Stimulated activated CD4-positive, alpha-beta T cell treated with anti-CD3 and anti-CD28 coated beads, Interleukin-1b, Interleukin-23, amount 100 ng/mL, for 24 hours (primary cell): ENCODE measurements at regions not wholly inside any gene's neighbourhood (a gene's known extent, or its start where the extent isn't known, plus 50 kb on each side); places are given as distances from the start of the nearest gene placed in this dataset.
"Not testable (repeated sequence)": the region's sequence is repeated elsewhere in the genome, so short reads cannot be mapped to it uniquely, and the experiment has no call there.

Experiments used
- DNase-seq, 4 experiments: peaks; one replicate each; pipeline ENCODE4 v3.0.0-alpha.2; 2020; ENCODE audit warnings: low read depth in 4 of 4, low spot score in 1 of 4

- no peak for DNase-seq
These were observed 526.0 kb upstream of the ADAMTS16 start for GRCh38 chr5:4614088-4614487.

GRCh38 chr5:4615369-4615768 lies 524.8 kb upstream of the ADAMTS16 start:
- DNase-seq = not testable (repeated sequence)

DNA sequence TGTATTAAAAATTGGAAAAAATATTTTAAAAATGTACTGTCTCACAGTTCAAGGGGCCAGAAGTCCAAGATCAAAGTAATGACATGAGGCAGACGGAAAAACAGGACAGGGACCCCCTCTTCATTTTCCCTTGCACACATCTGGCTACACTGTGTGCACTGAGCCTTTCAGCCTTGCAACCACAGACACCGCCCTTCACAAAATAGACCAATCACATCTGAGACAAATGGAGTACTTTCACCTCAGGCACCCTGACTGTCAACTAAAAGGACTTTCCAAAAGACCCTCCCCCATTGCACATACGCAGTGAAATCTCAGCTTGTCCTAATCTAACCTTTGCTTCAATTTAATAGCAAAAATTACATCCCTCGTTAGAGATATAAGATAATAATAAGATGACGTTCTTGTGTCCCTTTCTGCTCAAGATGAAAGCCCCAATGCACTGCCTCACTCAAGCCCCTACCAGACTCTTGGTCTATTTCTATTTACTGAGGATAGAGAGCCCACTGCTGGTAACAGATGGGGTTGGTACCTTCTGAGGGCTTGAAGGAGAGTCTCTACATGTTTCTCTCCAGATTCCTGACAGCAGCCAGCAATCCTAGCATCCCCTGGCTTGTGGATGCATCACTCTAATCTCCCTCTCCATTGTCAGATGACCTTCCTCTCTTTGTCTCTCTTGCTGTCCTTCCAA lies 514.8 kb upstream of the ADAMTS16 start:
- no peak for DNase-seq

GRCh38 chr5:4627131-4627530 lies 513.0 kb upstream of the ADAMTS16 start:
- no peak for DNase-seq

DNA sequence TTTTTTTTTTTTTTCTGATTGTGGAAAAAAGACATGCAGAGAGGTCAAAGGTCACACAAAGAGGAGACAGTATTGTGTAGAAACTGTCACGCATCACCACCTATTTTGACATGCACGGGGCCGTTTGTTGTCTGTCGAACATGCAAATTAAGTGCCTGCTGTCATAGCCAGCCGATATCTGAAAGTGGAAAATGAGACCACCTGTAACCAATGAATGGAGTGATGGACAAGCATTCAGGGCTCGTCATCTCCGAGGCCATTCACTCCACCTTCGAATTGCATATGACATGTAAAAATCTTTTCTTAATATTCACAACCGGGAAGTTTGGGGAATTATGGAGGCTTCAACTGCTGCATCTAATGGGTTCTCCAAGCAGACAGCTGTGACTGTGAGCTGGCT lies 512.2 kb upstream of the ADAMTS16 start:
- no peak for DNase-seq

DNA sequence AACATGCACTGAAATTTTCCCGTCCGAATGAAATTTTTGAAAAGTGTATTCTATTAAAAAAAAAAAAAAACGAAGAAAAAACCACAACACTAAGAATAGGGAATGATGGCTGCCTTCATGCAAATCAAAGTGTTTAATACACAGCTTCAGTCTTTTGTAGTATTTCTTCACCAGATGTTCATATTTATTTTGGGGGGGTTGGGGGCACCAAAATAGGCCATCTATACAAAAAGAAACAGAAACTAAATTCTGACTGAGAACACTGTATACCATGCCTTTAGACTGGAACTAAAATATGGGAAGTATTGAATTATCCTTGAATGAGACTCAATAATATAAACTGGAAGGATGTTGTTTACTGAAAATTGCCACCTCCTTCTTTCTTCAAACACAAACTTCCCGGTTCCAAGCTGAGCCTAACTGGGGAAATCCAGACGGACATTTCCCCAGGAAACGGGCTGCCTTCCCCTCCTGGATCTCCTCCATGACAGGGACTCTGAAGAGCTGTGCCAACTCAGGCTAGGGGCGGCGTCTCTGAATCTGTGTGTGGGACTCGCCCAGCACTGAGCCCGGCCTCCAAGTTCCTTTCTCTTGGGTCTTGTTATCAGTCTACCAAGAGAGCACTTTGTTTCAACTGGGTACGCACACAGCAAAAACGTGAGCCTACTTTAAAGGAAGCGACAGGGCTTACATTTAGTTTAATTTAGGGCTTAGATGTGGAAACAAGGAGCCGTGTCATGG lies 511.3 kb upstream of the ADAMTS16 start:
- no peak for DNase-seq

GRCh38 chr5:4630031-4630430 lies 510.1 kb upstream of the ADAMTS16 start:
- no peak for DNase-seq

- DNase-seq = no peak
These were observed 505.8 kb upstream of the ADAMTS16 start for GRCh38 chr5:4634342-4634741.

GRCh38 chr5:4636378-4636777 lies 503.8 kb upstream of the ADAMTS16 start:
- no peak for DNase-seq

DNA sequence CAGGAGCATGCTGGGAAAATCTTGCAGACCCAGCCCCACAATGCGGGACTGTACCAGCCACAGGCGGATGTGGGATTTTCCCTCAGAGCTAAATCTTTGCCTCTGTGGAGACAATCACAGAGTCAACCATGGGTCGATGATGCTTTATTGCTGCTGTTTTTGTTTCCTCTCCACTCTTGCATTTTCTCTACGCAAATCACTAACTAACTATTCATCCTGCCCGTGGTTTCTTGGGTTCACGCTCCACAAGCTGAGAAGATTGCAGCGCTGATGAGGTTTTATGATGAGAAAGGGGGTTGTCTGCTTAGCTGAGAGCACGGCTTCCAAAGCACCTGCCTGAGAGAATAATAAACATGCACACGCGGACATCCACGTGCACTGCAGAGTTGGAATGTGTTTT lies 500.2 kb upstream of the ADAMTS16 start:
- DNase-seq = no peak

- DNase-seq = no peak
These were observed 499.3 kb upstream of the ADAMTS16 start for GRCh38 chr5:4640795-4641194.

- DNase-seq = no peak
These were observed 497.6 kb upstream of the ADAMTS16 start for GRCh38 chr5:4642525-4642924.

DNA sequence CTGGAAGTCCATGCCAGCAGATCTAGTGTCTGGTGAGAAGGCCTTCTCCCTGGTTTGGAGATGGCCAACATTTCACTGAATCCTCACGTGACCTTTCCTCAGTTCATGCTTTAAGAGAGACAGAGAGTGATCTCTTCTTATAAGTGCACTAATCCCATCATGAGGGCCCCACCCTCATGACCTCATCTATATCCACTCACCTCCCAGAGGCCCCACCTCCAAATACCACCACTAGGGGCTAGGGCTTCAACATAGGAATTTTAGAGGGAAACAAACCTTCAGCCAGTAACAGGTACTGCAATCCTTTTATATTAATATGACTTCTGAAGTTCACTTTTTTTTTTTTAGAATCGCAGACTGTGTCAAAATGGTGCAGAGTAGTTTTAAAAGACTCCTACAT lies 496.9 kb upstream of the ADAMTS16 start:
- DNase-seq = no peak

GRCh38 chr5:4643960-4644359 lies 496.2 kb upstream of the ADAMTS16 start:
- DNase-seq = no peak

GRCh38 chr5:4646715-4647375 lies 493.3 kb upstream of the ADAMTS16 start:
- DNase-seq = no peak

DNA sequence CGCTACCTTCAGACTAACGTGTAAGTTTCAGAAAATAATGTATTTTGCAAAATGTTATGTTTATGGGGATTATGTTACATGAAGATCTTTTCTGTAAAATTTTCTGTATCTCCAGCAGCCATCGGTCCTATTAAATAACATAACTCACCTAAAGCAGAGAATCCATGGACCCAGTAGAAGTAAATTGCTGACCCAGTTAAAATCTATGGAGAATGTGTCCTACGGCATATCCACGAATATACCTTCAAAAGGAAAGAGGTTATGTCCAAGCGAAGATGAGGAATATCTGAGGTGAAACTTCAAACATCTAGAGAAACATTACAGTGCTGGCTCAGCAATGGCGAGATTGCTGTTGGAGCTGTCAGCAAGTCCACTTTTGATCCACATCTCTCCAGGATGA lies 492.2 kb upstream of the ADAMTS16 start:
- no peak for DNase-seq

DNA sequence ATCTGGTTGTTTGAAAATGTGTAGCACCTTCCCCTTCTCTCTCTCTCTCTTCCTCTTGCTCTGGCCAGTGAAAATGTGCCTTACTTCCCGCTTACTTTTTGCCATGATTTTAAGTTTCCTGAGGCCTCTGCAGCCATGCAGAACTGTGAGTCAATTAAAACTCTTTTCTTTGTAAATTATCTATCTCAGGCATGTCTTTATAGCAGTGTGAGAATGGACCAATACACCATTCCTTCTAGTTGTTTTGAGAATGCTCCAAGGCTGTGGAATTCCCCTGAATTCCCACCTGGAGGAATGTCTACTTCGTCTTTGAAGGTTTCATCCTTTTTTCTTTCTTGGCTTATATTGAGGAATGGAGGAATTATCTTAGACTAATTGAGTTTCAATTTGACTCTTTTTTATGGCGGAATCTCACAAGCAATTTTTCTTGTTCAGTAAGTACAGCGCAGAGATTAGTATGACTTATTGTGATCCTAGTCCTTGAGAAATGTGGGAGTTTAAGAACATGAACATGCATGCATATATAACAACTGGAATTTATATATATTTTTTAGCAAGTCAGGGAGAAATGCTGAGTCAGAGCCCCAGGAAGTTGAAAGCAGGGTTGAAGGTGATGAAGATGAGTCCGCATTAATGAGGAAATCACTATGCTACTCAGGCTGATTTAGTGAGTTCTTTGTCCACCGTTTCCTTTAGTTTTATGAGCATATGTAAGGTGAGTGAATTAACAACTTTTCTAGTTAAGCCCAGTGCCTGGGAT lies 488.1 kb upstream of the ADAMTS16 start:
- DNase-seq = no peak

- no peak for DNase-seq
These were observed 486.7 kb upstream of the ADAMTS16 start for GRCh38 chr5:4653475-4653874.

- DNase-seq = no peak
These were observed 480.3 kb upstream of the ADAMTS16 start for GRCh38 chr5:4659851-4660250.

GRCh38 chr5:4661326-4661725 lies 478.8 kb upstream of the ADAMTS16 start:
- no peak for DNase-seq

DNA sequence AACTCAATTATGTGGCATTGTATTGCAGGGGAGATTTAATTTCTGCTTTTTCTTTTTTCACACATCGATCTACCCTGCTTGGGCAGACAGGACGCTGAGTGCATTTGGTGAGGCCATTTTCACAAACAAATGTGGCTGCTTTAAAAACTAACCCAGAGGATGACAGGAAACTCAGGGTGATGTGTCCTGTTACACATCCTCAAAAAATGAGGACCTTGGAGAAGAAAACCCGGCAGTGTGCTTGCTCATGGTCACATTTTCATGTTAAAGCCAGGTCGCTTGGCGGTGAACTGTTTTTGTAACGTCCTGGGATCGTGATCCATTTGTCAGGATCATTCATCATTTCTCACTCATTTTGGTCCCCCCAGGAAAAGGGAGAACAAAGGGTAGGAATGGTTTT lies 478.3 kb upstream of the ADAMTS16 start:
- DNase-seq = no peak

GRCh38 chr5:4662756-4663155 lies 477.4 kb upstream of the ADAMTS16 start:
- DNase-seq = no peak
